RWPE2 (cell line): ENCODE measurements at regions not wholly inside any gene's neighbourhood (a gene's known extent, or its start where the extent isn't known, plus 50 kb on each side); places are given as distances from the start of the nearest gene placed in this dataset.
"Not testable (repeated sequence)": the region's sequence is repeated elsewhere in the genome, so short reads cannot be mapped to it uniquely, and the experiment has no call there.

ENCODE experiments used
- ATAC-seq: fragments of 200-7000 bp; cut with Tn5 transposase; 3 replicates; pipeline ENCODE4 v1.9.1; 2021; ENCODE audit warnings: low read depth
- DNase-seq: peaks from one replicate; pipeline ENCODE4 v3.0.0-alpha.2; 2020; ENCODE audit warnings: low spot score
- H3K27ac ChIP-seq: fragments of 450-650 bp; 2 replicates; pipeline ENCODE4 v1.5.1; 2017; ENCODE audit warnings: mild to moderate bottlenecking; ENCODE audit not compliant: poor library complexity, severe bottlenecking
- H3K27me3 ChIP-seq: fragments of 250-450 bp; sonication (Bioruptor Pico); 2 replicates; pipeline ENCODE4 v1.5.1; 2021; ENCODE audit warnings: mild to moderate bottlenecking, moderate library complexity; ENCODE audit not compliant: insufficient read depth, poor library complexity, severe bottlenecking
- H3K36me3 ChIP-seq: fragments of 250-450 bp; sonication (Bioruptor Pico); 2 replicates; pipeline ENCODE4 v1.5.1; 2020; ENCODE audit warnings: low read depth, mild to moderate bottlenecking, moderate library complexity
- H3K4me1 ChIP-seq: fragments of 250-450 bp; sonication (Bioruptor Pico); 2 replicates; pipeline ENCODE4 v1.5.1; 2021; ENCODE audit warnings: mild to moderate bottlenecking, moderate library complexity; ENCODE audit not compliant: insufficient read depth, poor library complexity, severe bottlenecking
- H3K4me3 ChIP-seq: fragments of 250-450 bp; sonication (Bioruptor Pico); 2 replicates; pipeline ENCODE4 v1.5.1; 2021; ENCODE audit warnings: mild to moderate bottlenecking, moderate library complexity; ENCODE audit not compliant: severe bottlenecking
- H3K9me3 ChIP-seq: fragments of 250-450 bp; sonication (Bioruptor Pico); 2 replicates; pipeline ENCODE4 v1.5.1; 2021; ENCODE audit warnings: mild to moderate bottlenecking, moderate library complexity; ENCODE audit not compliant: severe bottlenecking
- TF ChIP-seq, protein P1 (sequence below): fragments of 450-650 bp; IDR thresholded peaks from one replicate; pipeline ENCODE4 v1.5.1; 2017; ENCODE audit warnings: mild to moderate bottlenecking, moderate library complexity; ENCODE audit not compliant: poor library complexity, severe bottlenecking

DNA sequence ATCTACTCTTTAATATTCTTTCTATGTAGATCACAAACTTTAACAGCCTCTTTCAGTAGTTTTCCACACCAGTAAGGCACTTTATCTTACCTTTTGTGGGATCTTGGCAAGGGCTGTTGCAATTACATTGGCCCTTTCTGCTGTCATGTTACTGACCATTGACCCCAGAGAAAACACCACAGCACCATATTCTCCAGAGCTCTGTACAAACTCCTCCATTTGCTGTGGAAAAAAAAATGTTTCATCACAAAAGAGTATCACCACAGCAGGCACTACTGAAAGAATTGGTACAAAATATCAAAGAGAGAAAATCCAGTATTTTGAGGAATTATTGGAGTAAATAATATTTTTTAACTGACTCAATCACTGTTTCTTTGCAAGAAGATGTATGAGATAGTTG, 62.3 kb upstream of the UGT2A3 start:
- DNase-seq, H3K27ac ChIP-seq, H3K36me3 ChIP-seq, H3K4me3 ChIP-seq, H3K27me3 ChIP-seq, H3K9me3 ChIP-seq, ATAC-seq, H3K4me1 ChIP-seq: not testable (repeated sequence)

DNA sequence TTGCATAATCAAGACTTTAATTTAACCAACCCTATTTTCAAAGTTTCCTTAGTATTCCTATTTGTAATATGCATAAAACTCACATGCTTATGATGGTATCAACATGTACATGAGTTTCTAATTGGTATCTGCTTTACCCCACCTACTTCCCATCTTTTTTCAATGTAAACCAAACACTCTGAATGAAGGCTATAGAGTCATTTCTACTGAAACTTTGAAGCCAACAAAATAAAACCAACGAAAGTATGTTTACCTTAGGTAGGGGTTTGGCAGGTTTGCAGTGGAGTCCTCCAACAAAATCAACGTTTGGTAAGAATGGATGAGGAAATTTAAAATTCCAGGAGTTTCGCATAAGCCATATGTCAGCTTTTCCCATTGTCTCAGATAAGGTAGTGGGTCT, 66.4 kb upstream of the UGT2A3 start:
- H3K27ac ChIP-seq, ATAC-seq, DNase-seq, H3K4me1 ChIP-seq, H3K9me3 ChIP-seq, H3K4me3 ChIP-seq, H3K36me3 ChIP-seq, H3K27me3 ChIP-seq: not testable (repeated sequence)

DNA sequence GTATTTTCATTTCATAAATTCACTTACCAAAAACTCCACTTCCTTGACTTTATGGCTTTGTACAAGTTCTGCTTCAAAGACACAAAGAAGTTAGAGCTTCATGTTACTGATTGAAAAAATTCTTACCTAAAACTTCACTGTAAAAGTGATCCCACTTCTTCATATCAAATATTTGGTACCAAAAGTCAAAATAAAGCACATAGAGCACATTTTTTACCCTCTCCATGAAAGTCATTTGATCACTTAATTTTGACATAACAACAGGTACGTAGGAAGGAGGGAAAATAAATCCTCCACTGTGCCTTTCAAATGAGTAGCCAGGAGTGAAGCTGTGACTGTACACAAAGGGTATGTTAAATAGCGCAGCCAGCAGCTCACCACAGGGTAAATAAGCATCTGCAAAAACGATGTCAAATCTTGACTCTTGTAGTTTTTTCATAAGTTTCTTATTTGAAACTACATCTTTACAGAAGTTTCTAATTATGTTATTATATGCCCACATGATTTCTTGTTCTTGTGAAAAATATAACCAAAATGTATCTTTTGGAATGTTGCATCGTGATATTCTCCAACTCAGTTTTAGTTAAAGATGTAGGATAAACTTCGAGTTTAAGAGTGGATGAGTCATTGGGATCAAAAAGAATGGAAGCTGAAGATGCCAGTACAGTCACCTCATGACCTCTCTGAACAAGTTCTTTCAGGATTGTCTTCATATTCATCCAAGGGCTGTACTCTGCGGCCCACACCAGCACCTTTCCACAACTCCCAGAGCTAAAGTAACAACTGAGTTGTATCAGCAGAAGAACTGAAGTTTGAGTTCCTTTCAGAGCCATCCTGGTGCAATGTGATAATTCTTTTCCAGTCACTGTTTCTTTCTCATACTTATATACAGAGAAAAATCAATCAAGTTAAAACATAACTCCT, 68.2 kb upstream of the UGT2A3 start:
- H3K27me3 ChIP-seq, H3K4me1 ChIP-seq, ATAC-seq, H3K36me3 ChIP-seq, H3K9me3 ChIP-seq, H3K27ac ChIP-seq, H3K4me3 ChIP-seq, DNase-seq: not testable (repeated sequence)

DNA sequence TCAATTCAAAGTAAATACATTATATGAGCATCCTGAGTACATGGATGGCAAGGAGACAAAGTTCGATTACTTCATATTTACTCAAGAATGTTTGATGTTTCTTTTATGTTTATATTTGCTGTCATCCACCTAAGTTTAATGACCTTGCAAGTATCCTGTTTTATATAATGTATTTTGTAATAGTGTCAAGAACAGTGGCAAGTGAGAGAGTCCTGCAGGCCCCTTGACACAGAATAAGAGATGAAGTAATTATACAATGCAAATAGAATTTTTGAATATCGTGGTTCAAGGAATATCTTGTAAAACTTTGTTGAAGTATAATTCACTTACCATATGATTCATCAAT, 68.8 kb upstream of the UGT2A3 start:
- ATAC-seq, DNase-seq, H3K36me3 ChIP-seq, H3K4me3 ChIP-seq, H3K27ac ChIP-seq, H3K9me3 ChIP-seq, H3K27me3 ChIP-seq, H3K4me1 ChIP-seq: not testable (repeated sequence)

DNA sequence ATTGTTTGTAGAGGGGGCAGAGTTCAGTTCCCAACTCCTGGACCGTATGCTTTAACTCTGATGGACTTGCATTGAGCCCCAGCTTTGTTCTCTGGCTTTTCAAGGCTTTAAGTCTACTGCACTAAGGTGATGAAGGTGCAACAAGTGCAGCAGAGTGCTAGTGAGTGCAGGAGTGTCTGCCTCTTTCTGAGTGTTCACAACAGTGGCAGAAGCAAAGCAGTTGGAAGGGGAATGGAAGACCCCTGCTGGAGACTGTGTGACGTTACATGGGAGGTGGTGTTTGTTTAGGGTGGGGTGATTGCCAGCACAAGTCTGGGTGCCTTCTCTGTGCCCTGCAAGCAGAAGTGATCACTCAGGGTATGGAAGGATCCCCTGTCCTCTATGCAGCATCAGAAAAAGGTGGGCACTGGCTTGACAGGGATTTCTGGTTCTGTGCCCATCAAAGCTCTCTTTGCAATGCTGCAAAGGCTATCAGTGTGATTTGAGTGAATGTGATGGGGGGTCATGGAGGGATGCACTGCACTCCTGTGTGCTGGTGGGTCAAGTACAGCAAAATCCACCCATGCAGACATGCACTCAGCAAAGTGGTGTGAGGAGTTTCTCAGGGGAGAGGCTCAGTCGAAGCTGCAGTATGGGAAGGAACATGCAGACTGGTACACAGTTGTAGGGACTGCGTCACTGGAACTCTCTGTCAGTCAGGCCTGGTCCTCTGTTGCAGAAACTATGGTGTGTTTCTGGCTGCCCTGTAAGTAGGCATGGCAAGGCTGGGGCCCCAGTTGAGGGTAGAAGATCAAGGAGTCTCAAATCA, 70.9 kb upstream of the UGT2B7 start:
- Histone ChIP-seq H3K27ac (no peak overlapping the region), H3K4me1 (no peaks in the 10 kb centered on the region), H3K9me3 (no peaks in the 10 kb centered on the region), H3K27me3 (no peaks in the 10 kb centered on the region), H3K36me3 (no peaks in the 10 kb centered on the region), H3K4me3 (no peak overlapping the region)
- TF ChIP-seq, protein P1, sequence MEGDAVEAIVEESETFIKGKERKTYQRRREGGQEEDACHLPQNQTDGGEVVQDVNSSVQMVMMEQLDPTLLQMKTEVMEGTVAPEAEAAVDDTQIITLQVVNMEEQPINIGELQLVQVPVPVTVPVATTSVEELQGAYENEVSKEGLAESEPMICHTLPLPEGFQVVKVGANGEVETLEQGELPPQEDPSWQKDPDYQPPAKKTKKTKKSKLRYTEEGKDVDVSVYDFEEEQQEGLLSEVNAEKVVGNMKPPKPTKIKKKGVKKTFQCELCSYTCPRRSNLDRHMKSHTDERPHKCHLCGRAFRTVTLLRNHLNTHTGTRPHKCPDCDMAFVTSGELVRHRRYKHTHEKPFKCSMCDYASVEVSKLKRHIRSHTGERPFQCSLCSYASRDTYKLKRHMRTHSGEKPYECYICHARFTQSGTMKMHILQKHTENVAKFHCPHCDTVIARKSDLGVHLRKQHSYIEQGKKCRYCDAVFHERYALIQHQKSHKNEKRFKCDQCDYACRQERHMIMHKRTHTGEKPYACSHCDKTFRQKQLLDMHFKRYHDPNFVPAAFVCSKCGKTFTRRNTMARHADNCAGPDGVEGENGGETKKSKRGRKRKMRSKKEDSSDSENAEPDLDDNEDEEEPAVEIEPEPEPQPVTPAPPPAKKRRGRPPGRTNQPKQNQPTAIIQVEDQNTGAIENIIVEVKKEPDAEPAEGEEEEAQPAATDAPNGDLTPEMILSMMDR = peak; percentile 22
- DNase-seq (no peak), ATAC-seq (peak; percentile 50; the same call in 2 of the 3 replicates)

DNA sequence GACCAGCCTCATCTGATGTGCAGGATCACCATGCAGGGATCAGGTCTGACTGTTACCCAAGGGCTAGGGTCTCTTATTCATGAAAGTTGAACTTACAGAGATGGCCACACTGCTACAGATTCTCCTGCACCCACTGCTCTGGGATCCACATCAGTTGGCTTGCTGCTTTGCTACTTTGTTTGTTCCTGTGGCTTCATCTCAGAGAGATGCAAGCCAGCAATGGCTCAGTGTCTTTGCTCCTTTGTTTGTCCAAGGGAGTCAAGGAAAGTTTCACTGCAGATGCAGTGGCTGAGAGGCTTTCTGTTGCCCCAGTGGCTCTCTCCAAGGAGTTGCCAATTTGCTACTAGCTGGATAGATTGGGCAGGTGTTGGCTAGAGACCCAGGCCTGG, 70.3 kb upstream of the UGT2B7 start:
- H3K27ac ChIP-seq = no peak overlapping the region
- ATAC-seq = no peak
- no peak for DNase-seq
- H3K36me3 ChIP-seq = no peaks in the 10 kb centered on the region
- no peaks in the 10 kb centered on the region for H3K27me3 ChIP-seq
- H3K4me3 ChIP-seq = no peak overlapping the region
- TF ChIP-seq, protein P1 = no peak
- H3K4me1 ChIP-seq = no peaks in the 10 kb centered on the region
- no peaks in the 10 kb centered on the region for H3K9me3 ChIP-seq
